ENCODE measurements at regions not wholly inside any gene's neighbourhood (a gene's known extent, or its start where the extent isn't known, plus 50 kb on each side); places are given as distances from the start of the nearest gene placed in this dataset.

DNA sequence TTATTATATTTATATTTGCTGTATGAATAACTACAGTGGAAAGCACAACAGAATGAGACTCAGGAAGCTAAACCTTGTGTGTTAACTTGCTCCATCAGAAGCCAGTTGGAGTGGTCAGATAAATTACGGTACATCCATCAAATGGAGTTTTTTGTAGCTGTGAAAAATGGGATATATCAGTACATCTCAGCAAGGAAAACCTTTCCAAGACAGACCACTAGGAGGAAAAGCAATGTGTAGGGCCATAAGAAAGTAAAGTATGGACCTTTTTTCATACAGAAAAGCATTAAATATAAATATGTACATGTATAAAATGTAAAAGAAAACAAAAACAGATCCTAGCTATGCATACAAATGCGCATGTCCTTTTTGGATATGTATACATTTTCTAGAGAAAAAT lies 403.8 kb upstream of the CDH11 start:
- no peak overlapping the region for H3K4me3 ChIP-seq (ENCODE audit: low read depth, low read length)
- no peak for TF ChIP-seq CTCF (conservative IDR thresholded peaks at IDR 0.05; ENCODE audit: low read depth, low read length)
- DNase-seq (ENCODE audit: low read depth): peak; percentile 17

DNA sequence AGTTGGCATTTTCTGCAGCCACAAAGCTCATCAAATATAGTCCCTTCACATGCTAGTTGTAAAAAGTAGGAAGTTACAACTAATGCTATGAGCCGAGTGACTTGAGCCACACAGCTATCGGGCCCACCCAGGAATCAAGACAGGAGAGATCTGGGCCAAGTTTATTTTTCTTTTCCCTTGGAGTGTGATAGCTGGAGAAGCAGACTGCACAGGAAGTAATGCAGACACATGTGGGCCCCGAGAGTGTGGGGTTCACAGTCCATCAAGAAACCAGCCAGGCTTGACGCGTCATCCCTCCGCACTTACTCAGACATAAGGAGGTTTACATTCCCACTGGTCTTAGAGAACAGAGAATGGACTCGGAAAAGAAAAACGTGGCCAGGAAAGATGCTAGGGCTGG lies 403.1 kb upstream of the CDH11 start:
- DNase-seq (ENCODE audit: low read depth): peak; percentile 95
- TF ChIP-seq CTCF (conservative IDR thresholded peaks at IDR 0.05; ENCODE audit: low read depth, low read length): no peak

DNA sequence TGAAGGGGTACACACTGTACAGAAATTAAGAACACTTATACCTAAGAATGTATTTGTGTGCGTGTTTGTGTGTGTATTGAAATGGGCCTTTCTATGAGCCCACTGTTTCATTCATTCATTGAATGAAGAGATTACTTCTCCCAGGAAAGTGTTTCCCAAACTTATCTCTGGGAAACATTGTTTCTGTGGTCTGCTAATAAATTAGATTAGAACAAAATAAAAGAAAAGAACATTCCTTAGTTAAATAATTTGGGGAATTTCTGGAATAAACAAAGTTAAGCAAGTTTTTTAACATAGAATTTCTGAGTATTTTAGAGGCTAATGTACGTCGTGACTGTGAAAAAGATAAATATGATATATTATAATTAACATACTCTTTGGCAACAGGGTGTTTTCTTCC lies 402.4 kb upstream of the CDH11 start:
- H3K4me3 ChIP-seq (ENCODE audit: low read depth, low read length): no peak overlapping the region
- DNase-seq (ENCODE audit: low read depth): no peak
- no peak for TF ChIP-seq CTCF (conservative IDR thresholded peaks at IDR 0.05; ENCODE audit: low read depth, low read length)

More for the DNA sequence above, 403.1 kb upstream of the CDH11 start:
- H3K4me3 ChIP-seq (ENCODE audit: low read depth, low read length): no peak overlapping the region

DNA sequence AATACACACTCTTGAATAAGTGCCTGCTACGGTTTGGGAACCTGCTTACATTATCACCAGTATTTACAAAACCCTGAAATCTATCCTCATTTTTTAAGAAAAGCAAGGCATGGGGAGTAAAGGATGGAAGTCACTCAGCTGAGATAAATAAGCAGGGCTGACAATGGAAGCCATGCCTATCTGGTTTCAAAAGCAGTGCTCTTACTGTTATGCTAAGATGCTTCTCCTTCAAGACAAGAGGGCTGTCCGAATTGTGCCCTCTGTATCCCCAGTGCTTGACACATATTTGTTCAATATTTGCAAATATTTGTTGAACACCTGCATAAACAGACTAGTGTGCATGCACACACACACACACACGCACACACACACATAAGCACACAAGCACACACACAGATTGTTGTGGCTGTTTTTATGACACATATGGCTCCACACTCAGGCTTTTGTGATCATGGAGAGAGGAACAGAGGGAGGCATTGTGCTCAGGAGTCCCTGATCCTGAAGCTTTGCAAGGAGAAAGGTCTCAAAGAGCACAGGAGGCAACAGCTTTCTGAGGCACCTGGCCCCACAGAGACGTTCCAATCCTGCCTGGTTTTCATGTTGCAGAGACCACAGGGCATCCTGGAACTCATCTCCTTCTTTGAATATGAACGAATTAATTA lies 401.6 kb upstream of the CDH11 start:
- TF ChIP-seq CTCF (conservative IDR thresholded peaks at IDR 0.05; ENCODE audit: low read depth, low read length): no peak
- H3K4me3 ChIP-seq (ENCODE audit: low read depth, low read length): no peak overlapping the region
- DNase-seq (ENCODE audit: low read depth): no peak

DNA sequence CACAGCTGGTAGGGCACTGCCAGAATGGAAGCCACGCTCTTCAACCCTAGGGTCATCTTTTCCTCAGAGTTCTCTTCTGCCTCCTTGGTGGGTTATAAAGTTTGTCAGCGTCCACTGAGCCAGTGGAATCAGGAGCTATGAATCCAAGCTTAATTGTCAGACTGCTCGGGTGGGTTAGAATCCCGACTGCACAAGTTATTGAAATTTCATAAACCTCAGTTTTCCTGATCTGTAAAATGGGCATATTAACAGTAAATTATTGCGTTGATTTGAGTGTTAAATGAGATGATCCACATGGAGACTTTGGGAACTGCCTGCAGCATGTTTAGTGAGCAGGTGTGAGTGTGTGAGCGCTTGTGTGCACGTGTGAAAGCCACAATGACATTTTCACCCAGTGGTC lies 400.5 kb upstream of the CDH11 start:
- DNase-seq (ENCODE audit: low read depth): no peak
- no peak overlapping the region for H3K4me3 ChIP-seq (ENCODE audit: low read depth, low read length)
- TF ChIP-seq CTCF (conservative IDR thresholded peaks at IDR 0.05; ENCODE audit: low read depth, low read length): no peak

DNA sequence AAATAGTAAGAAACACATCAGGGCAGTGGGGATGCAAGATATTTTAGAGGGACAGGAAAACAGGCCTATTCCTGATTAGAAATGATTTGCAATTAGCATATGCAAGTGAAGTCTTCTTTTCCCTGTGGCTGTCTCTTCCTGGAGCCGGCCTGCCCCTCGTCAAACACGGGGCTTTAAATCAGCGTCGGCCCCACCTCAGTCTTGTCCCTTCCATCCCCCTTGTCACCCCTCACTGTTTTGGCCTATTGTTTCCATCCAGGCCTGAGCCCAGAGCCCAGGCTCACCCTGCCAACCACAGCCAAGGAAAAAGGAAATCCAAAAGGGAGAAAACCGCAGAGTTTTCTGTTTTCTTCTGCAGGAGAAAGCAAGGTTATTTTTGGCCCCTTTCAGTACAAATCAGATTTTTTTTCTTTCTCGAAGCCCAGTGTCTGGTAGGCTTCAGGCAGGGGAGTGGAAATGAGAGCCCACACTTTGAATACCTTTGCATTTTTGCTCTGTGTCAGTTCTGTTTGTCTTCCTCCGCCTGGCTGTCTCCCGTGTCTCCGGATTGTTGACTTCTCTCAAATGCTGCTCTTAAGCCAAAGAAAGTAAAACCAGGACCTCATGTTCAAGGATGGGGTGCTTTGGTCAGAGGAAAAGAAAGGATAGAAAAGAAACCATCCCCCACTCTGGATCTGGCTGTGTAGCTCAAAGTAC lies 399.9 kb upstream of the CDH11 start:
- peak; percentile 65 for DNase-seq (ENCODE audit: low read depth)
- no peak for TF ChIP-seq CTCF (conservative IDR thresholded peaks at IDR 0.05; ENCODE audit: low read depth, low read length)
- no peak overlapping the region for H3K4me3 ChIP-seq (ENCODE audit: low read depth, low read length)

DNA sequence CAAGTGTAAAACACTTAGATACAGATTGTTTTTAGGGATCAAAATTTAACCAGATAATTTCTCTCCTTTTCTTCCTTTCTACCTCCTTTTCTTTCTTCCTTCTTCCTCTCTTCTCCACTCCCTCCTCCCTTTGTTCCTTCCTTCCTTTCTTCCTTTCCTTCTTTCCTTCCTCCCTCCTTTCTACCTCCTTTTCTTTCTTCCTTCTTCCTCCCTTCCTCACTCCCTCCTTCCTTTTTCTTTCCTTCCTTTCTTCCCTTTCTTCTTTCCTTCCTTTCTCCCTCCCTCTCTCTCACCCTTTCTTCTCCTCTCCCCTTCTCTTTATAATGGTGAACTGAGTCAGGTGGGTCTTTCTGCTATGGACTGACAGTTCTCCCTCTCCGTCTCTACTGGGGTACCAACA lies 397.5 kb upstream of the CDH11 start:
- no peak overlapping the region for H3K4me3 ChIP-seq (ENCODE audit: low read depth, low read length)
- DNase-seq (ENCODE audit: low read depth): no peak
- no peak for TF ChIP-seq CTCF (conservative IDR thresholded peaks at IDR 0.05; ENCODE audit: low read depth, low read length)

All from choroid plexus epithelial cell (primary cell).